OCI-LY7 (cell line): ENCODE measurements at regions not wholly inside any gene's neighbourhood (a gene's known extent, or its start where the extent isn't known, plus 50 kb on each side); places are given as distances from the start of the nearest gene placed in this dataset.

ENCODE experiments used
- BruUV-seq: library from RNA; stranded (reverse); fragments of 400-500 nt; replicated peaks from 2 replicates; lab custom pipeline; 2021; lab: Mats Ljungman, UMichigan
- CTCF ChIA-PET: fragments of 300-600 bp; sonication (Branson Sonifier 250); formaldehyde crosslinking; loops from one replicate; lab custom pipeline; 2022; ENCODE audit warnings: antibody characterized with exemption; ENCODE audit not compliant: unreplicated experiment; lab: Charles Lee
- POLR2A ChIA-PET: fragments of 300-600 bp; sonication (Branson Sonifier 250); formaldehyde crosslinking; loops from one replicate; lab custom pipeline; 2022; ENCODE audit warnings: antibody characterized with exemption; lab: Charles Lee
- DNase-seq: peaks from one replicate; pipeline ENCODE4 v3.0.0-alpha.2; 2015; ENCODE audit warnings: low spot score
- H2AFZ ChIP-seq: fragments of 200-600 bp; sonication (generic), shearing (Covaris generic); 2 replicates; pipeline ENCODE4 v1.6.1; 2014; ENCODE audit warnings: mild to moderate bottlenecking, antibody characterized with exemption, low read length, moderate library complexity
- H3K27ac ChIP-seq: fragments of 200-600 bp; sonication (generic); 2 replicates; pipeline ENCODE4 v1.5.1; 2014; ENCODE audit warnings: mixed run types, low read depth, mild to moderate bottlenecking, moderate library complexity, low read length, inconsistent platforms; ENCODE audit not compliant: poor library complexity, severe bottlenecking
- H3K36me3 ChIP-seq: fragments of 200-600 bp; sonication (generic); 2 replicates; pipeline ENCODE4 v1.6.1; 2014; ENCODE audit warnings: mild to moderate bottlenecking, antibody characterized with exemption, low read length, moderate library complexity, mixed read lengths; ENCODE audit not compliant: insufficient read depth
- H3K4me1 ChIP-seq: fragments of 200-600 bp; sonication (generic); 2 replicates; pipeline ENCODE4 v1.5.1; 2014; ENCODE audit warnings: mild to moderate bottlenecking, low read length; ENCODE audit not compliant: insufficient read depth, poor library complexity, severe bottlenecking
- H3K4me2 ChIP-seq: fragments of 200-600 bp; sonication (generic); 2 replicates; pipeline ENCODE4 v1.6.1; 2014; ENCODE audit warnings: mild to moderate bottlenecking, low read length
- H3K4me3 ChIP-seq: fragments of 200-600 bp; sonication (generic); 2 replicates; pipeline ENCODE4 v1.5.1; 2014; ENCODE audit warnings: mild to moderate bottlenecking, low read depth, low read length; ENCODE audit not compliant: poor library complexity, severe bottlenecking
- H3K79me2 ChIP-seq: fragments of 200-600 bp; sonication (generic); 2 replicates; pipeline ENCODE4 v1.6.1; 2016; ENCODE audit warnings: low read depth, mild to moderate bottlenecking, low read length, moderate library complexity, mixed read lengths; ENCODE audit not compliant: insufficient read depth
- H3K9me2 ChIP-seq: fragments of 200-600 bp; sonication (generic); 2 replicates; pipeline ENCODE4 v1.6.1; 2016; ENCODE audit warnings: mild to moderate bottlenecking, low read length, mixed read lengths; ENCODE audit not compliant: insufficient read depth
- H3K9me3 ChIP-seq: fragments of 200-600 bp; sonication (generic); 2 replicates; pipeline ENCODE4 v1.6.1; 2014; ENCODE audit warnings: mild to moderate bottlenecking, mixed run types, low read length, mixed read lengths
- H4K20me1 ChIP-seq: fragments of 200-600 bp; sonication (generic); 2 replicates; pipeline ENCODE4 v1.6.1; 2014; ENCODE audit warnings: mild to moderate bottlenecking, antibody characterized with exemption, low read length, moderate library complexity, mixed read lengths; ENCODE audit not compliant: insufficient read depth
- EZH2phosphoT487 ChIP-seq: fragments of 200-600 bp; sonication (generic); IDR thresholded peaks from 2 replicates; pipeline ENCODE4 v1.6.1; 2018; ENCODE audit warnings: low read depth, borderline replicate concordance, mild to moderate bottlenecking, mixed run types, antibody characterized with exemption, low read length, moderate library complexity, mixed read lengths
- intact Hi-C: fragments of 100-400 bp; cut with micrococcal nuclease; formaldehyde crosslinking; loops from one replicate; pipeline ENCODE4 v1.10.0; 2022; ENCODE audit not compliant: unreplicated experiment
- TF ChIP-seq, protein P1 (sequence below): fragments of 200-600 bp; sonication (generic); conservative IDR thresholded peaks from 2 replicates; pipeline ENCODE4 v1.5.1; 2014; ENCODE audit warnings: mild to moderate bottlenecking, antibody characterized with exemption, low read length, moderate library complexity, mixed read lengths

DNA sequence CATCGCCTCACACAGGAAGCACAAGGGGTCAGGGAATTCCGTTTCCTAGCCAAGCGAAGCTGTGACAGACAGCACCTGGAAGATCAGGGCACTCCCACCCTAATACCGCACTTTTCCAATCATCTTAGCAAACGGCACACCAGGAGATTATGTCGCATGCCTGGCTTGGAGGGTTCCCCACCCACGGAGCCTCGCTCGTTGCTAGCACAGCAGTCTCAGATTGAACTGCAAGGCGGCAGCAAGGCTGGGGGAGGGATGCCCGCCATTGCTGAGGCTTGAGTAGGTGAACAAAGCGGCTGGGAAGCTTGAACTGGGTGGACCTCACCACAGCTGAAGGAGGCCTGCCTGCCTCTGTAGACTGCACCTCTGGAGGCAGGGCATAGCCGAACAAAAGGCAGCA lies 384.8 kb downstream of the CNTN6 start:
- no peak for DNase-seq
- Histone ChIP-seq H3K9me3 (no peaks in the 10 kb centered on the region), H3K4me1 (no peaks in the 10 kb centered on the region), H4K20me1 (no peaks in the 10 kb centered on the region), H3K36me3 (no peaks in the 10 kb centered on the region), H3K4me2 (no peak overlapping the region), H3K9me2 (no peaks in the 10 kb centered on the region), H3K27ac (no peak overlapping the region), H3K79me2 (no peaks in the 10 kb centered on the region), H2AFZ (no peak overlapping the region), H3K4me3 (no peak overlapping the region)
- POLR2A ChIA-PET, result no interaction called here
- CTCF ChIA-PET, result no interaction called here
- intact Hi-C loops, result no loop called here
- BruUV-seq, result no TSS peak
- no peak for TF ChIP-seq EZH2phosphoT487
- TF ChIP-seq, protein P1, sequence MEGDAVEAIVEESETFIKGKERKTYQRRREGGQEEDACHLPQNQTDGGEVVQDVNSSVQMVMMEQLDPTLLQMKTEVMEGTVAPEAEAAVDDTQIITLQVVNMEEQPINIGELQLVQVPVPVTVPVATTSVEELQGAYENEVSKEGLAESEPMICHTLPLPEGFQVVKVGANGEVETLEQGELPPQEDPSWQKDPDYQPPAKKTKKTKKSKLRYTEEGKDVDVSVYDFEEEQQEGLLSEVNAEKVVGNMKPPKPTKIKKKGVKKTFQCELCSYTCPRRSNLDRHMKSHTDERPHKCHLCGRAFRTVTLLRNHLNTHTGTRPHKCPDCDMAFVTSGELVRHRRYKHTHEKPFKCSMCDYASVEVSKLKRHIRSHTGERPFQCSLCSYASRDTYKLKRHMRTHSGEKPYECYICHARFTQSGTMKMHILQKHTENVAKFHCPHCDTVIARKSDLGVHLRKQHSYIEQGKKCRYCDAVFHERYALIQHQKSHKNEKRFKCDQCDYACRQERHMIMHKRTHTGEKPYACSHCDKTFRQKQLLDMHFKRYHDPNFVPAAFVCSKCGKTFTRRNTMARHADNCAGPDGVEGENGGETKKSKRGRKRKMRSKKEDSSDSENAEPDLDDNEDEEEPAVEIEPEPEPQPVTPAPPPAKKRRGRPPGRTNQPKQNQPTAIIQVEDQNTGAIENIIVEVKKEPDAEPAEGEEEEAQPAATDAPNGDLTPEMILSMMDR, result no peak

DNA sequence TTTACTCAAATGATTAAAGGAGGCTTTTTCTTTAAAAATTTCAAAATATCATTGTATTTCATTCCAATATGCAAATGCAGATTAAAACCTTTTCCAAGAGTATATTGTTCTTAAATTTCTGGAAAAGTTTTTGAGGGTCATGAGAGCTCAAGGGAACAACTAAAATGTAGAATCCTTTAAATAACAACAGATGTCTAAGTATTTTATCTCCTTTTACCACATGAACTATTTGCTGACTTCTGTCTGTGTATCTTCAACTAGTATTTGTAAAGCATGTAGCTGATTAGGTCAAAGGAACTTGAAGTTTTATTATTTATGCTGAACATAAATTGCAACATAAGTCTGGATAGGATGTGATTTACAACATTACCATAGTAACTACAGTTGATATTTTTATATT lies 402.6 kb downstream of the CNTN6 start:
- Histone ChIP-seq H3K9me2 (no peaks in the 10 kb centered on the region), H3K9me3 (no peaks in the 10 kb centered on the region), H3K4me3 (no peak overlapping the region), H3K79me2 (no peaks in the 10 kb centered on the region), H2AFZ (no peak overlapping the region), H3K4me1 (no peaks in the 10 kb centered on the region), H4K20me1 (no peaks in the 10 kb centered on the region), H3K36me3 (no peaks in the 10 kb centered on the region), H3K27ac (no peak overlapping the region), H3K4me2 (no peak overlapping the region)
- ChIA-PET CTCF (no interaction called here), POLR2A (interaction anchor here (0.9 kb wide), 1 partner anchor 9 kb away, joined by 4 read pairs; no protein-coding TSS in a partner anchor)
- DNase-seq, result no peak
- no TSS peak for BruUV-seq
- intact Hi-C loops, result no loop called here
- TF ChIP-seq, protein P1, result no peak
- no peak for TF ChIP-seq EZH2phosphoT487

DNA sequence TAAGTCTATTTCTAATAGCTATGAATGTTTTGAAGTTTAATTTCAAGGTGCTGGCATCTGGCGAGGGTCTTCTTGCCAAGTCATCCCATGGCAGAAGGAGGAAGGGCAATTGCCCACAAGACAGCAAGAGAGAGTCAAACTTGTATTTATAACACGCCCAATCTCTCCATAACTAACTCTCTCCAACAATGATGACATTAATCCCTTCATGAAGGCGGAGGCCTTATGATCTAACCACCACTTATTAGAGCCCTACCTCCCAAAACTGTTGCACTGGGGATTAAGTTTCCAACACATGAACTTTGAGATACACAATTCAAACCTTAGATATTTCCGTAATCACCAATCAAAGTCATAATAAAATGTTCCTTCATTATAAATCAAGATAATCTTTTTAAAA lies 406.9 kb downstream of the CNTN6 start:
- H3K36me3 ChIP-seq, result no peaks in the 10 kb centered on the region
- no peaks in the 10 kb centered on the region for H4K20me1 ChIP-seq
- H3K79me2 ChIP-seq, result no peaks in the 10 kb centered on the region
- TF ChIP-seq, protein P1, result no peak
- no peak for TF ChIP-seq EZH2phosphoT487
- no peak overlapping the region for H3K27ac ChIP-seq
- BruUV-seq, result no TSS peak
- no peaks in the 10 kb centered on the region for H3K9me2 ChIP-seq
- intact Hi-C loops, result no loop called here
- no peaks in the 10 kb centered on the region for H3K9me3 ChIP-seq
- ChIA-PET CTCF (no interaction called here), POLR2A (no interaction called here)
- no peaks in the 10 kb centered on the region for H3K4me1 ChIP-seq
- no peak for DNase-seq
- H3K4me2 ChIP-seq, result no peak overlapping the region
- H2AFZ ChIP-seq, result no peak overlapping the region
- H3K4me3 ChIP-seq, result no peak overlapping the region
